HepG2 (cell line): ENCODE measurements at regions not wholly inside any gene's neighbourhood (a gene's known extent, or its start where the extent isn't known, plus 50 kb on each side); places are given as distances from the start of the nearest gene placed in this dataset.
A peak's percentile ranks its signal among the peaks of the same experiment; 100 is the strongest.

Experiments used
- CREB1 ChIP-seq, 2 experiments: fragments of 450-650 bp in 1 of 2; IDR thresholded peaks; 2 replicates each; pipeline ENCODE4 v1.6.1; 2016 to 2017; ENCODE audit warnings: control low read depth in 1 of 2, mild to moderate bottlenecking in 1 of 2, missing compliant biosample characterization in 1 of 2, missing genetic modification characterization in 1 of 2
- CSRNP2 ChIP-seq: sonication (generic); formaldehyde crosslinking; conservative IDR thresholded peaks from 2 replicates; pipeline ENCODE4 v1.8.0; 2022; ENCODE audit warnings: low read depth, missing genetic modification reagents
- CTCF ChIP-seq: sonication (generic); formaldehyde crosslinking; IDR thresholded peaks from 2 replicates; pipeline ENCODE4 v1.5.0; 2020; ENCODE audit warnings: mild to moderate bottlenecking, missing genetic modification reagents, moderate library complexity
- DRAP1 ChIP-seq: IDR thresholded peaks from 2 replicates; pipeline ENCODE4 v1.6.1; 2016; ENCODE audit warnings: missing genetic modification reagents, missing compliant biosample characterization
- GLI4 ChIP-seq: sonication (generic); formaldehyde crosslinking; IDR thresholded peaks from 2 replicates; pipeline ENCODE4 v1.5.1; 2020; ENCODE audit warnings: missing genetic modification reagents, mild to moderate bottlenecking, moderate library complexity, borderline replicate concordance
- HNRNPH1 ChIP-seq: fragments of 200-400 bp; formaldehyde crosslinking; optimal IDR thresholded peaks from 2 replicates; pipeline ENCODE3; 2017; ENCODE audit warnings: mild to moderate bottlenecking, low read depth, low read length
- MYC ChIP-seq: sonication (generic); formaldehyde crosslinking; IDR thresholded peaks from 2 replicates; pipeline ENCODE4 v1.9.0; 2021; ENCODE audit warnings: missing genetic modification reagents, borderline replicate concordance
- PHB2 ChIP-seq: fragments of 450-650 bp; IDR thresholded peaks from 2 replicates; pipeline ENCODE4 v1.6.1; 2018; ENCODE audit not compliant: partially characterized antibody
- POGZ ChIP-seq: sonication (generic); formaldehyde crosslinking; IDR thresholded peaks from 2 replicates; pipeline ENCODE4 v1.4.0; 2020; ENCODE audit warnings: mild to moderate bottlenecking, missing genetic modification reagents
- SIX4 ChIP-seq: sonication (generic); formaldehyde crosslinking; IDR thresholded peaks from 2 replicates; pipeline ENCODE4 v1.4.0; 2020; ENCODE audit warnings: missing genetic modification reagents
- SNRNP70 ChIP-seq: fragments of 200-400 bp; formaldehyde crosslinking; IDR thresholded peaks from 2 replicates; pipeline ENCODE4 v1.6.1; 2017; ENCODE audit warnings: mild to moderate bottlenecking, low read depth, low read length, moderate library complexity
- TCF12 ChIP-seq, 2 experiments: fragments of 450-650 bp in 1 of 2; sonication (generic) in 1 of 2; formaldehyde crosslinking in 1 of 2; IDR thresholded peaks; 2 replicates each; pipeline versions ENCODE4 v1.6.1 to v1.8.0; 2017 to 2022; ENCODE audit warnings: antibody characterized with exemption in 1 of 2, mild to moderate bottlenecking in 1 of 2, missing genetic modification reagents in 1 of 2, moderate library complexity in 1 of 2
- ZBTB33 ChIP-seq: sonication (generic); formaldehyde crosslinking; IDR thresholded peaks from 2 replicates; pipeline ENCODE4 v1.4.0; 2020; ENCODE audit warnings: missing genetic modification reagents
- ZNF263 ChIP-seq: sonication (generic); formaldehyde crosslinking; IDR thresholded peaks from 2 replicates; pipeline ENCODE4 v1.4.0; 2020; ENCODE audit warnings: missing genetic modification reagents
- ZNF414 ChIP-seq: sonication (generic); formaldehyde crosslinking; IDR thresholded peaks from 2 replicates; pipeline ENCODE4 v1.5.0; 2020; ENCODE audit warnings: missing genetic modification reagents
- ZNF770 ChIP-seq: sonication (generic); formaldehyde crosslinking; IDR thresholded peaks from 2 replicates; pipeline ENCODE4 v1.5.0; 2020; ENCODE audit warnings: mild to moderate bottlenecking, missing genetic modification reagents

- 0 out of 2 replicates have a peak, but pooled peaks have one; percentile 58 for TF ChIP-seq ZBTB33
- no peak for TF ChIP-seq HNRNPH1
- TF ChIP-seq PHB2 = no peak
- TF ChIP-seq CTCF (CRISPR knock-in tag) = peak; percentile 38; the same call in 1 of the 2 replicates
- TF ChIP-seq SNRNP70 = no peak
- no peak for TF ChIP-seq SIX4
- TF ChIP-seq MYC (CRISPR knock-in tag) = no peak
- no peak; the same call in 1 of the 2 replicates for TF ChIP-seq ZNF263 (CRISPR knock-in tag)
- TF ChIP-seq POGZ (CRISPR knock-in tag) = no peak
- TF ChIP-seq DRAP1 = no peak
- no peak for TF ChIP-seq ZNF770 (CRISPR knock-in tag)
- TF ChIP-seq TCF12 (IDR thresholded peaks at IDR 0.05) = no peak
- no peak for TF ChIP-seq TCF12 (CRISPR knock-in tag; IDR thresholded peaks at IDR 0.05)
- no peak for TF ChIP-seq CSRNP2 (CRISPR knock-in tag)
- no peak for TF ChIP-seq CREB1 (IDR thresholded peaks at IDR 0.05)
- TF ChIP-seq CREB1 (CRISPR knock-in tag; IDR thresholded peaks at IDR 0.05) = no peak
- TF ChIP-seq GLI4 (CRISPR knock-in tag) = no peak
- peak; percentile 54; the same call in 1 of the 2 replicates for TF ChIP-seq ZNF414 (CRISPR knock-in tag)
Observed at GRCh38 chr19:46943150-46943946, 76.3 kb upstream of the NPAS1 start (continued).
